ENCODE measurements at regions not wholly inside any gene's neighbourhood (a gene's known extent, or its start where the extent isn't known, plus 50 kb on each side); places are given as distances from the start of the nearest gene placed in this dataset.

- ATAC-seq: no peak
Observed at GRCh38 chr11:19463976-19464375, 223.2 kb upstream of the E2F8 start.

GRCh38 chr11:19460718-19461405, 220.1 kb upstream of the E2F8 start:
- ATAC-seq: no peak
- TF ChIP-seq TOX (CRISPR knock-in tag; IDR thresholded peaks at IDR 0.05; ENCODE audit: borderline replicate concordance) (no peak), ZFP30 (CRISPR knock-in tag; IDR thresholded peaks at IDR 0.05) (no peak), PATZ1 (CRISPR knock-in tag; IDR thresholded peaks at IDR 0.05; ENCODE audit: borderline replicate concordance) (no peak), ZNF8 (CRISPR knock-in tag; IDR thresholded peaks at IDR 0.05) (no peak), BACH2 (CRISPR knock-in tag; IDR thresholded peaks at IDR 0.05; ENCODE audit: borderline replicate concordance) (no peak), CSDC2 (CRISPR knock-in tag; IDR thresholded peaks at IDR 0.05) (no peak), CREB5 (CRISPR knock-in tag; IDR thresholded peaks at IDR 0.05; ENCODE audit: low read depth) (no peak)

More at GRCh38 chr11:19463976-19464375, 223.2 kb upstream of the E2F8 start:
- no peak for TF ChIP-seq CREB5 (CRISPR knock-in tag; IDR thresholded peaks at IDR 0.05; ENCODE audit: low read depth)
- no peak for TF ChIP-seq ZNF8 (CRISPR knock-in tag; IDR thresholded peaks at IDR 0.05)
- TF ChIP-seq RARB (CRISPR knock-in tag; IDR thresholded peaks at IDR 0.05): no peak
- TF ChIP-seq CSDC2 (CRISPR knock-in tag; IDR thresholded peaks at IDR 0.05): no peak

- ATAC-seq: no peak
- TF ChIP-seq OSR1 (CRISPR knock-in tag; IDR thresholded peaks at IDR 0.05) (no peak), SNAI2 (CRISPR knock-in tag; IDR thresholded peaks at IDR 0.05) (no peak), CREB5 (CRISPR knock-in tag; IDR thresholded peaks at IDR 0.05; ENCODE audit: low read depth) (no peak), BACH2 (CRISPR knock-in tag; IDR thresholded peaks at IDR 0.05; ENCODE audit: borderline replicate concordance) (no peak)
Observed at GRCh38 chr11:19459240-19459639, 218.5 kb upstream of the E2F8 start.

- ATAC-seq: no peak
- no peak for TF ChIP-seq ZNF565 (CRISPR knock-in tag; conservative IDR thresholded peaks at IDR 0.05; ENCODE audit: low read depth)
- TF ChIP-seq PATZ1 (CRISPR knock-in tag; IDR thresholded peaks at IDR 0.05; ENCODE audit: borderline replicate concordance): no peak
- TF ChIP-seq ZFP30 (CRISPR knock-in tag; IDR thresholded peaks at IDR 0.05): no peak
- TF ChIP-seq ZNF8 (CRISPR knock-in tag; IDR thresholded peaks at IDR 0.05): no peak
- no peak for TF ChIP-seq CSRNP3 (CRISPR knock-in tag; IDR thresholded peaks at IDR 0.05)
- TF ChIP-seq ZC3H10 (CRISPR knock-in tag; IDR thresholded peaks at IDR 0.05): no peak
- no peak for TF ChIP-seq ZNF70 (CRISPR knock-in tag; IDR thresholded peaks at IDR 0.05)
Observed at GRCh38 chr11:19458721-19459120, 218.0 kb upstream of the E2F8 start.

GRCh38 chr11:19458231-19458630, 217.5 kb upstream of the E2F8 start:
- no peak for ATAC-seq

More at GRCh38 chr11:19458231-19458630, 217.5 kb upstream of the E2F8 start:
- TF ChIP-seq TOX (CRISPR knock-in tag; IDR thresholded peaks at IDR 0.05; ENCODE audit: borderline replicate concordance) (no peak), CSRNP3 (CRISPR knock-in tag; IDR thresholded peaks at IDR 0.05) (no peak), ZC3H10 (CRISPR knock-in tag; IDR thresholded peaks at IDR 0.05) (no peak), ZNF70 (CRISPR knock-in tag; IDR thresholded peaks at IDR 0.05) (no peak), OSR1 (CRISPR knock-in tag; IDR thresholded peaks at IDR 0.05) (no peak), POU6F1 (CRISPR knock-in tag; IDR thresholded peaks at IDR 0.05; ENCODE audit: borderline replicate concordance, low read depth) (no peak), ARNTL (CRISPR knock-in tag; IDR thresholded peaks at IDR 0.05; ENCODE audit: borderline replicate concordance, low read depth) (no peak), RARB (CRISPR knock-in tag; IDR thresholded peaks at IDR 0.05) (no peak), ZNF565 (CRISPR knock-in tag; conservative IDR thresholded peaks at IDR 0.05; ENCODE audit: low read depth) (no peak), ESRRG (CRISPR knock-in tag; IDR thresholded peaks at IDR 0.05) (no peak), ISL1 (CRISPR knock-in tag; IDR thresholded peaks at IDR 0.05) (no peak), ZFP30 (CRISPR knock-in tag; IDR thresholded peaks at IDR 0.05) (no peak), ZFP3 (CRISPR knock-in tag; IDR thresholded peaks at IDR 0.05) (no peak), PPARA (CRISPR knock-in tag; IDR thresholded peaks at IDR 0.05; ENCODE audit: borderline replicate concordance) (no peak), ZNF8 (CRISPR knock-in tag; IDR thresholded peaks at IDR 0.05) (no peak)
